ENCODE measurements at regions not wholly inside any gene's neighbourhood (a gene's known extent, or its start where the extent isn't known, plus 50 kb on each side); places are given as distances from the start of the nearest gene placed in this dataset.

DNA sequence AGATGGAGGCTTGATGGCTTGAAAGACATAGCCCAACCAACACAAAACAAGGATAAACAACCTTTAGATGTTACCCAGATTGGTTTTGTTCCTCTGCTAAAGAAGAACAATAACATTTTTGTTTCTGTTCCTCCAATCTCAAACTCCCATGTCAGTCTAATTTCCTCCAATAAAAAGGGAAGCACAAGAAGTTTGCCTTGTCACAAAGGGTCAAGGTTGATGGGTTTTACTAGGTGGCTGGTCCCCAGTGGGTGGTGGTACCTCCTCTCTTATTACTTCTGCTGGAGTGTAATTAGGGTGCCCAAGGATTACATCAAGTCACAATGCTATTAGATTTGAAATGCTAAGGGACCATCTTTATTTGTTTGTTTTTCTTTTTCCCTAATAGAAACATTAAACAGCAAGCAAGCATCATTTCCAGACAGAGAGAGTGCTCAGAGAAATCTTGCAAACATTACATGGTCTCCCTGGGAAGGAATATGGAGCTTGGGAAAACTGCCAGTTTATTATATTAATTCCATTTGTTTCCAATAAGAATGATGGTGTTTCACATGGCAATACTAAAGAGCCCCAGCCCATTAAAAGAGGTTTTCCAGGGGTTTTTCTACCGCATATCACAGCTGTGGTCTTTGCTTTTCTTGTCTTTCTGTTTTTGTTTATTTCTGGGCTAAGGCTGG is 78.3 kb upstream of the AOAH start:
- DNase-seq = no peak

GRCh38 chr7:36796850-36797536 is 72.7 kb upstream of the AOAH start:
- no peak for DNase-seq

DNA sequence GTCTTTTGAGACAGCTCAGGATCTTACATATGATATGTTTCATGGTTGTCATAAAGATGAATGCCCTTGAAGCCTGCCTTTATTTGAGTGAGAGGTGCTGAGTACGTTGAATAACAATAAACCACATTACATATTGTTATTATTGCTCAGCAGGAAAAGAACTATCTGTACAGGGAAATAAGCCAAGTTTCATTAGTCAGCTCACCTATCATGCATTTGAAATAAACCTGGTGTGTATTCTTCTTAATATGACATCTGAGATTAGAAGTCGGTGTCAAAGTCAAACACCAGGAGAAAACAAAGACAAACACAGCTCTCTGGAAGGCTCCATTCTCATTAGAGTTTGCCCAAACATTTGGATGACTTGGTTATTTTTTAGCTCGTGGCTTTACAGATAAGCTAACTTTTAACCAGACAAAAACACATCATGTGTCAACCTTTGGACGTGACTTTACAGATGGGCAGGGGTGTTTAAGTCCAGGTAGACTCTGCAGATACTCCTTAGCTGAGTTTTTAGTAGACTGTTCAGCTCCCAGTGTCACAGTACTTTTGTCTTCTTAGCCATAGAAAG is 71.2 kb upstream of the AOAH start:
- DNase-seq = no peak

- no peak for DNase-seq
Observed at GRCh38 chr7:36794689-36795088, 70.4 kb upstream of the AOAH start.

DNA sequence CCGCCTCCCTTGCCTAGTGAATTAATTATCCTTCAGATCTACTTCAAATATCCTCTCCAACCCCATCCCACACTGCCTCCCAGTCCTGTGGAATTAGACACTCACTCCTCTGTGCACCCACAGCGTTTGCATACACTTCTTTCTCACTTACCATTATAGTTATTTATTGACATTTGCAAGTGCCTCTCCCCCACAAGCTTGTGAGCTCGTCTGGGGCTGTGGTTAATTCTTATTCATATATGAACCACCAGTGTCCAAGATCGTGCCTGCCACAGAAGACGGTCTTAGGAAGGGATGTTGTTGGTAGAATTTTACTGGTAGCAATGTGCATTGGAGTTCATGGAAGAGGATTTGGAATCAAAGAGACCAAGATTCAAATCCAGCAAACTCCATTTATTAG is 68.1 kb upstream of the AOAH start:
- DNase-seq = no peak

DNA sequence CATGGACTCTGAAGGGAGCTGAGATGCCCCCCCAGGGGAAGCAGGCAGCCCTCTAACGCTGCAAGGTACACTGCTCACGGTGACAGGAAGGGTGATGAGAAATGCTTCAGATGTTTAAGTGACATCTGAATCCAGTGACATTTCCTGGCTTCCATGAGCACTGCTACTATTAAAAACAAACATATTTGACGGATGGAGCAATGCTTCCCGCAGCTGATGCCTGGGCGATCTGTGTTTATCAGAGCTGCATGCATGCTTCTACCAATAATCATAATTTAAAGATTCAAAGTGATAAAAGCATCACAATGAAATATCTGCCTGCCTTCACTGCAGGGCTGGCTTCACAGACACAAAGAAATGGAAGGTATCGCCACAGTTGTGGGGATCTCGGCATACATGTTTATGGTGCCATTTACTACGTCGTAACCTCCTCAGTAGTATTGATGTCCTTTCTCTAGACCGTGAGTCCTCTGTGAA is 66.1 kb upstream of the AOAH start:
- DNase-seq = no peak

GRCh38 chr7:36788825-36789470 is 64.7 kb upstream of the AOAH start:
- DNase-seq = no peak

- DNase-seq = peak; percentile 67
Observed at GRCh38 chr7:36787933-36788378, 63.7 kb upstream of the AOAH start.

- peak; percentile 88 for DNase-seq
Observed at GRCh38 chr7:36784991-36785940, 61.0 kb upstream of the AOAH start.

DNA sequence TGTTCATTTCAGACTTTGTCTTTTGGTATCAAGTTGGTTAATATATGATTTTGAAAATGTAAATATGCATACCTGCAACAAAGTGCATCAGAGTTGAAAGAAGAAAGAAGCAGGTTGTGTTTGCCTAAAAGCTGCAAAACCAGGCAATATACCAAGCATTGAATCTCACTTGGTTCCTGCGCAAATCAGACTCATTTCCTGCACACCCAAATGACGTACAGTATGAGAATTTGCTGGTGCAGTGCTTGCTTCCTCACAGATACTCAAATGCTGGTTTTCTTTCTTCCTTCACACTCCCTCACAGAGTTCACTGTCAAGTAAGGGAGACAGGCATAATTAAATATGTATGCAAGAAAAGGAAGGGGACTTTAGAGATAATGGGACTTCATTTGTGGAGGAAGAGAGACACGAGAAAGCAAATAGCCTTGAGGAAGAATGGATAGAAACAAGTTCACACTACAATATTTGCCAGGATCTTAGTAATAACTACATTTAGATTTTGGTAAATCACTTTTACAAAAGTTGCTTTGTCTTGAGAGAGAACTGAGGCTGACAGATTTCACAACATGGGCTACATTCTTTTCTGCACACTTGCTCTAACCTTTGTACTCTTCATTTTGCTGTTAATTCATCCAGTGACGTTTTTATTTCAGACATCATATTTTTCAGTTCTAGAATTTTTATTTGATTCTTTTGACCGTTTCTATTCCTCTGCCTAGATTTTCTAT is 56.9 kb upstream of the AOAH start:
- DNase-seq = peak; percentile 55

GRCh38 chr7:36777855-36778254 is 53.6 kb upstream of the AOAH start:
- DNase-seq = no peak

- DNase-seq = peak; percentile 62
Observed at GRCh38 chr7:36777062-36777461, 52.8 kb upstream of the AOAH start.

- DNase-seq = no peak
Observed at GRCh38 chr7:36775676-36776075, 51.4 kb upstream of the AOAH start.

DNA sequence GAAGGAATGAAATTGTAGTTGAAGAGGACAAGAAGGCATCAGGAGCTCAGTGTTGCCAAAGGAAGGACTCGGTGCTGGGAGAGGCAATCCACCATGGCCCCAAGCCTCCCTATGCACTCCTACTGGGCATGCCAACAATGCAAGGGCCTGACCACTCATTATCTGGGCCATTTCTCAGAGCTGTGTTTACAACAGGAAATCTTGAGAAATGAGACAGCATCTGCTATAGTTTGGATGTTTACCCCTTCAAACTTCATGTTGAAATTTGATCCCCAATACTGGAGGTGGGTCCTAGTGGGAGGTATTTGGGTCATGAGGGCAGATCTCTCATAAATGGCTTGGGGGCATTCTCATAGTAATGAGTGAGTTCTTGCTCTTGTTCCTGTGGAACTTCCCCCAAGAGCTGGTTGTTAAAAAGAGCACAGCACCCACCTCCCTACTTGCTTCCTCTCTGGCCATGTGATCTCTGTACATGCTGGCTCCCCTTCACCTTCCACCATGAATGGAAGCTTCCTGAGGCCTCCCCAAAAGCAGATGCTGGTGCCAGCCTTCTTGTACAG is 50.8 kb upstream of the AOAH start:
- no peak for DNase-seq
